Ovary (tissue), 3 donors: ENCODE measurements at regions not wholly inside any gene's neighbourhood (a gene's known extent, or its start where the extent isn't known, plus 50 kb on each side); places are given as distances from the start of the nearest gene placed in this dataset.

Experiments
- CTCF ChIP-seq, 3 donors: fragments of 450-650 bp in 2 of 3; fragments of 200-600 bp in 1 of 3; IDR thresholded peaks; one replicate each; pipeline versions ENCODE4 v1.5.1 to v1.8.0; 2016 to 2022; ENCODE audit warnings: antibody characterized with exemption in 3 of 3, mild to moderate bottlenecking in 1 of 3
- POLR2A ChIP-seq: fragments of 450-650 bp; IDR thresholded peaks from one replicate; pipeline ENCODE4 v1.6.1; 2017; ENCODE audit warnings: antibody characterized with exemption, mild to moderate bottlenecking, moderate library complexity
- donor health status: DM: no; HTN: no; CAD: no.

GRCh38 chr5:167442922-167443321 is 848.5 kb upstream of the WWC1 start:
- TF ChIP-seq CTCF (IDR thresholded peaks at IDR 0.05) (no peak), POLR2A (no peak)
